ENCODE measurements at regions not wholly inside any gene's neighbourhood (a gene's known extent, or its start where the extent isn't known, plus 50 kb on each side); places are given as distances from the start of the nearest gene placed in this dataset.

DNA sequence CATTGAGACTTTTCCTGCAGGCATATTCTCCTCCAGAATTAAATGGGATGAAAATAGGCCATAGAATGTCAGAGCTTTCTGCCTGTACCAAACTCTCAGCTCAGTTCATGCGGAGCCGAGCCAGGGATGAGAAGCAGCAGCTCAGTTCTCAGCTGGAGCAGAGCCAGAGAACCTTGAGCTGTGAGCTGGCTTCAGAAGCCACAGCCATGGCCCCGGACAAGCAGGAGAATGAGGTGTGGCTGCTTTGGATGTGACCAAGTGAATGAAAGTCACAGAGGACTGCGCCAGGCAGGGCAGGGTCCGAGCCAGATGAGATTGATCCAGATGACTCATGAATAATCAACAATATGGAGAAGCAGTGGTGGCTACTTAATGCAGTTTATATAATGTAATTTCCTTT lies 633.8 kb downstream of the NCAM2 start:
- no peak overlapping the region for H3K27ac ChIP-seq
- DNase-seq (ENCODE audit: low spot score): no peak
- CTCF ChIA-PET: no interaction called here
- POLR2A ChIA-PET (ENCODE audit: low non-redundant PET): no interaction called here
- TF ChIP-seq, protein P1, sequence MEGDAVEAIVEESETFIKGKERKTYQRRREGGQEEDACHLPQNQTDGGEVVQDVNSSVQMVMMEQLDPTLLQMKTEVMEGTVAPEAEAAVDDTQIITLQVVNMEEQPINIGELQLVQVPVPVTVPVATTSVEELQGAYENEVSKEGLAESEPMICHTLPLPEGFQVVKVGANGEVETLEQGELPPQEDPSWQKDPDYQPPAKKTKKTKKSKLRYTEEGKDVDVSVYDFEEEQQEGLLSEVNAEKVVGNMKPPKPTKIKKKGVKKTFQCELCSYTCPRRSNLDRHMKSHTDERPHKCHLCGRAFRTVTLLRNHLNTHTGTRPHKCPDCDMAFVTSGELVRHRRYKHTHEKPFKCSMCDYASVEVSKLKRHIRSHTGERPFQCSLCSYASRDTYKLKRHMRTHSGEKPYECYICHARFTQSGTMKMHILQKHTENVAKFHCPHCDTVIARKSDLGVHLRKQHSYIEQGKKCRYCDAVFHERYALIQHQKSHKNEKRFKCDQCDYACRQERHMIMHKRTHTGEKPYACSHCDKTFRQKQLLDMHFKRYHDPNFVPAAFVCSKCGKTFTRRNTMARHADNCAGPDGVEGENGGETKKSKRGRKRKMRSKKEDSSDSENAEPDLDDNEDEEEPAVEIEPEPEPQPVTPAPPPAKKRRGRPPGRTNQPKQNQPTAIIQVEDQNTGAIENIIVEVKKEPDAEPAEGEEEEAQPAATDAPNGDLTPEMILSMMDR (conservative IDR thresholded peaks at IDR 0.05; ENCODE audit: low read depth): no peak

GRCh38 chr21:21632926-21633325 lies 634.7 kb downstream of the NCAM2 start:
- DNase-seq (ENCODE audit: low spot score): no peak
- ChIA-PET POLR2A (ENCODE audit: low non-redundant PET) (no interaction called here), CTCF (no interaction called here)
- TF ChIP-seq, protein P1 (conservative IDR thresholded peaks at IDR 0.05; ENCODE audit: low read depth): no peak
- no peak overlapping the region for H3K27ac ChIP-seq

DNA sequence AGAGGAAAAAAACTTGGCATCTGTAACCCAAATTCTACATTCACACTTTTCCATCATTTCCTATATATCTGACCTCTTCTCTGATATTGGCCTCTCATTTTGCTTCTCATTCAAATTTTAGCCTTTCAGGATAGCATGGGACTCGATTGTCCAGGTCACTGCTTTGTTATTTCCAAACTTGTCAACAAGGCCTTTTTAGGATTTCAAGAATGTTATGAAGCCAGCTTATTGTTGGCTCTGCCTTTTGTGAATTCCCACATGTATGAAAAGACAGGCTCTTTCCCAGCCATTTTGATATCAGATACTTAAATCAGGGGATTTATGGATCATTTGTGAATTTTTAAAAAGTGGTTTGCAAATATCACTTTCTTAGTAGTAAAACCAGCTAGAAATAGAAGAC lies 663.5 kb downstream of the NCAM2 start:
- ChIA-PET CTCF (no interaction called here), POLR2A (ENCODE audit: low non-redundant PET) (no interaction called here)
- H3K27ac ChIP-seq: no peak overlapping the region
- DNase-seq (ENCODE audit: low spot score): no peak
- TF ChIP-seq, protein P1 (conservative IDR thresholded peaks at IDR 0.05; ENCODE audit: low read depth): no peak

- no peak overlapping the region for H3K27ac ChIP-seq
- no peak for DNase-seq (ENCODE audit: low spot score)
- TF ChIP-seq, protein P1 (conservative IDR thresholded peaks at IDR 0.05; ENCODE audit: low read depth): no peak
- CTCF ChIA-PET: no interaction called here
- POLR2A ChIA-PET (ENCODE audit: low non-redundant PET): no interaction called here
These were observed 664.6 kb downstream of the NCAM2 start for GRCh38 chr21:21662776-21663175.

DNA sequence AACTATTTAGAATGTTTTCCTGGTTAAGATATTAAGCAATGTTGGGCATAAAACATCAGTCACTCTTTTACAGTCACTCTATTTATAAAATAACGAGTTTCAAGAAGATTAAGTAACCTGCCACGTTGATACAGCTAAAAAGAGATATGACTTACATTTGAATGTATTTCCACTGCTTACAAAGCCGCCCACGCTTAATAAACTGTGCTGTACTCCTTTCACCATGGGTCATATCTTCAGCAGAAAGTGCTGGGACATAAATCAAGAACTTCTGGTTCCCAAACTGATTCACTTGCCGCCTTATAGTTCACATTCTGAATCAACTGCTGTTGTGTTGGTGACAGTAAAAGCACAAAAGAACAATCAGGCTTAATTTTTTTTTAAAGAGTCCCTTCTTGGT lies 666.7 kb downstream of the NCAM2 start:
- no peak for DNase-seq (ENCODE audit: low spot score)
- TF ChIP-seq, protein P1 (conservative IDR thresholded peaks at IDR 0.05; ENCODE audit: low read depth): no peak
- no peak overlapping the region for H3K27ac ChIP-seq
- POLR2A ChIA-PET (ENCODE audit: low non-redundant PET): no interaction called here
- CTCF ChIA-PET: no interaction called here

- no peak for DNase-seq (ENCODE audit: low spot score)
- H3K27ac ChIP-seq: no peak overlapping the region
- ChIA-PET CTCF (no interaction called here), POLR2A (ENCODE audit: low non-redundant PET) (no interaction called here)
- TF ChIP-seq, protein P1 (conservative IDR thresholded peaks at IDR 0.05; ENCODE audit: low read depth): no peak
These were observed 668.5 kb downstream of the NCAM2 start for GRCh38 chr21:21666689-21667088.

- ChIA-PET CTCF (interaction anchor here (0.7 to 1.3 kb wide), 2 partner anchors 254 to 1264 kb away, joined by 3 to 5 read pairs; no protein-coding TSS in a partner anchor), POLR2A (ENCODE audit: low non-redundant PET) (no interaction called here)
- TF ChIP-seq, protein P1 (conservative IDR thresholded peaks at IDR 0.05; ENCODE audit: low read depth): no peak
- DNase-seq (ENCODE audit: low spot score): no peak
- no peak overlapping the region for H3K27ac ChIP-seq
These were observed 670.0 kb downstream of the NCAM2 start for GRCh38 chr21:21668198-21668597.
